ENCODE measurements at regions not wholly inside any gene's neighbourhood (a gene's known extent, or its start where the extent isn't known, plus 50 kb on each side); places are given as distances from the start of the nearest gene placed in this dataset.

GRCh38 chr6:4723383-4723782 is 52.8 kb upstream of the CDYL start:
- TF ChIP-seq HDAC2 (IDR thresholded peaks at IDR 0.05) (no peak), SAP30 (IDR thresholded peaks at IDR 0.05; ENCODE audit: borderline replicate concordance, insufficient read depth, low read depth, low read length, poor library complexity, severe bottlenecking) (no peak), CREM (IDR thresholded peaks at IDR 0.05; ENCODE audit: low read depth) (no peak), ERF (CRISPR knock-in tag; IDR thresholded peaks at IDR 0.05) (no peak), RBM15 (IDR thresholded peaks at IDR 0.05; ENCODE audit: insufficient read depth, low read length) (no peak), MAFK (IDR thresholded peaks at IDR 0.05; ENCODE audit: low read length) (no peak), RBM17 (IDR thresholded peaks at IDR 0.05; ENCODE audit: borderline replicate concordance, low read depth, low read length) (no peak), SMARCC2 (IDR thresholded peaks at IDR 0.05; ENCODE audit: low read depth) (no peak), PREB (CRISPR knock-in tag; IDR thresholded peaks at IDR 0.05) (no peak), POLR2A (conservative IDR thresholded peaks at IDR 0.05) (no peak)

Data from K562 (cell line).